ENCODE measurements at regions not wholly inside any gene's neighbourhood (a gene's known extent, or its start where the extent isn't known, plus 50 kb on each side); places are given as distances from the start of the nearest gene placed in this dataset.
"Not testable (repeated sequence)": the region's sequence is repeated elsewhere in the genome, so short reads cannot be mapped to it uniquely, and the experiment has no call there.

- ATAC-seq (no peak), FAIRE-seq (no peak), DNase-seq (no peak)
- Histone ChIP-seq H3K4me1 (no peaks in the 10 kb centered on the region), H3K36me3 (no peaks in the 10 kb centered on the region), H3K27ac (no peak overlapping the region), H3K4me3 (no peak overlapping the region), H3K9me3 (no peaks in the 10 kb centered on the region), H3K27me3 (no peaks in the 10 kb centered on the region)
- intact Hi-C loops (cut with DNase I) = no loop called here
- WGBS, 2 donors = 52 to 81% methylated on average over 1 of the region's 1 CpG
- no peak for TF ChIP-seq CTCF (IDR thresholded peaks at IDR 0.05)
These were observed 296.6 kb upstream of the TNC start for GRCh38 chr9:115414561-115414960.

- FAIRE-seq (no peak), ATAC-seq (no peak), DNase-seq (no peak)
- Histone ChIP-seq H3K9me3 (no peaks in the 10 kb centered on the region), H3K27ac (no peak overlapping the region), H3K36me3 (no peaks in the 10 kb centered on the region), H3K4me3 (no peak overlapping the region), H3K4me1 (no peaks in the 10 kb centered on the region), H3K27me3 (no peaks in the 10 kb centered on the region)
- intact Hi-C loops (cut with DNase I) = no loop called here
- TF ChIP-seq CTCF (IDR thresholded peaks at IDR 0.05) = no peak
- 35 to 39% methylated on average over 3 of the region's 3 CpGs for WGBS, 2 donors
These were observed 297.5 kb upstream of the TNC start for GRCh38 chr9:115415450-115415849.

GRCh38 chr9:115416299-115416698 lies 298.3 kb upstream of the TNC start:
- 71 to 85% methylated on average over 2 of the region's 2 CpGs for WGBS, 2 donors
- no peak for ATAC-seq
- no peak overlapping the region for H3K4me3 ChIP-seq
- intact Hi-C loops (cut with DNase I) = no loop called here
- no peak overlapping the region for H3K27ac ChIP-seq
- FAIRE-seq = no peak
- H3K36me3 ChIP-seq = no peaks in the 10 kb centered on the region
- no peaks in the 10 kb centered on the region for H3K27me3 ChIP-seq
- DNase-seq = no peak
- no peak for TF ChIP-seq CTCF (IDR thresholded peaks at IDR 0.05)
- H3K4me1 ChIP-seq = no peaks in the 10 kb centered on the region
- H3K9me3 ChIP-seq = no peaks in the 10 kb centered on the region

GRCh38 chr9:115418181-115418580 lies 300.2 kb upstream of the TNC start:
- H3K9me3 ChIP-seq; DNase-seq; H3K4me3 ChIP-seq; intact Hi-C loops (cut with DNase I); H3K27me3 ChIP-seq; ATAC-seq; H3K36me3 ChIP-seq; H3K4me1 ChIP-seq; FAIRE-seq; H3K27ac ChIP-seq: not testable (repeated sequence)
- 35 to 78% methylated on average over 1 of the region's 1 CpG for WGBS, 2 donors

GRCh38 chr9:115422932-115423440 lies 305.0 kb upstream of the TNC start:
- TF ChIP-seq CTCF (IDR thresholded peaks at IDR 0.05) = no peak
- no peak for FAIRE-seq
- H3K27ac ChIP-seq = no peak overlapping the region
- H3K4me1 ChIP-seq = no peaks in the 10 kb centered on the region
- H3K27me3 ChIP-seq = no peaks in the 10 kb centered on the region
- no peak for DNase-seq
- H3K4me3 ChIP-seq = no peak overlapping the region
- 68 to 80% methylated on average over 6 of the region's 6 CpGs for WGBS, 2 donors
- H3K36me3 ChIP-seq = no peaks in the 10 kb centered on the region
- ATAC-seq = no peak
- intact Hi-C loops (cut with DNase I) = no loop called here
- H3K9me3 ChIP-seq = no peaks in the 10 kb centered on the region

DNA sequence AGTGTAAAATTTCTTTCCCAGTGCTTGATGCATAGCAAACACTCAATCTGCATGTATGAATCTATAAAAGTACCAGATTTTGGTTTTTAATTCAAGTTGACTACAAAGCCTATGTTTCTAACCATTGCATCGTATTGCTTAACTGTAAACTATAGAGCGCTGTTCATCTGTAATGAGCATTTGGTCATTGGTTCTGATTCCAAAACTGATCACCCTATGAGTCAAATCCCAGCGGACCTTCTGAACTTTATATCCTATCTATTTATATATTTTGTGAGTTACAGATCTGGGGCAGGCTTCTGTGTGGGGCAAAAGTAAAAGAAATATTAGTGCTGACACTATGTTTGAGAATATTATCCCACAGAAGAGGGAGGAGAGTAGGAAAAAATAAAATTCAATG lies 305.7 kb upstream of the TNC start:
- Histone ChIP-seq H3K9me3 (no peaks in the 10 kb centered on the region), H3K36me3 (no peaks in the 10 kb centered on the region), H3K4me3 (no peak overlapping the region), H3K4me1 (no peaks in the 10 kb centered on the region), H3K27me3 (no peaks in the 10 kb centered on the region), H3K27ac (no peak overlapping the region)
- no peak for ATAC-seq
- 61 to 86% methylated on average over 3 of the region's 3 CpGs for WGBS, 2 donors
- no peak for TF ChIP-seq CTCF (IDR thresholded peaks at IDR 0.05)
- no peak for DNase-seq
- intact Hi-C loops (cut with DNase I) = no loop called here
- FAIRE-seq = no peak
